Osteocyte (in vitro differentiated cells): ENCODE measurements at regions not wholly inside any gene's neighbourhood (a gene's known extent, or its start where the extent isn't known, plus 50 kb on each side); places are given as distances from the start of the nearest gene placed in this dataset.
"Not testable (repeated sequence)": the region's sequence is repeated elsewhere in the genome, so short reads cannot be mapped to it uniquely, and the experiment has no call there.

Experiments
- DNase-seq: peaks from one replicate; pipeline ENCODE4 v3.0.0; 2021; ENCODE audit warnings: mixed read lengths; ENCODE audit not compliant: unreplicated experiment; ENCODE audit errors: extremely low spot score
- H3K27ac Mint-ChIP-seq: one replicate; pipeline ENCODE4 v1.8.0; 2021; ENCODE audit warnings: mild to moderate bottlenecking, mixed read lengths; ENCODE audit not compliant: unreplicated experiment
- H3K27me3 Mint-ChIP-seq: one replicate; pipeline ENCODE4 v1.8.0; 2021; ENCODE audit warnings: mixed read lengths; ENCODE audit not compliant: unreplicated experiment
- H3K36me3 Mint-ChIP-seq: one replicate; pipeline ENCODE4 v1.8.0; 2021; ENCODE audit warnings: mixed read lengths; ENCODE audit not compliant: unreplicated experiment
- H3K4me1 Mint-ChIP-seq: one replicate; pipeline ENCODE4 v1.8.0; 2021; ENCODE audit warnings: mixed read lengths; ENCODE audit not compliant: unreplicated experiment
- H3K4me3 Mint-ChIP-seq: one replicate; pipeline ENCODE4 v1.8.0; 2021; ENCODE audit warnings: mild to moderate bottlenecking, moderate library complexity, mixed read lengths; ENCODE audit not compliant: unreplicated experiment
- H3K9me3 Mint-ChIP-seq: one replicate; pipeline ENCODE4 v1.8.0; 2021; ENCODE audit warnings: mixed read lengths; ENCODE audit not compliant: unreplicated experiment
- CTCF ChIP-seq: fragments of 200-600 bp; sonication (generic); IDR thresholded peaks from 2 replicates; pipeline ENCODE4 v1.5.0; 2021; ENCODE audit warnings: antibody characterized with exemption, mild to moderate bottlenecking, moderate library complexity

DNA sequence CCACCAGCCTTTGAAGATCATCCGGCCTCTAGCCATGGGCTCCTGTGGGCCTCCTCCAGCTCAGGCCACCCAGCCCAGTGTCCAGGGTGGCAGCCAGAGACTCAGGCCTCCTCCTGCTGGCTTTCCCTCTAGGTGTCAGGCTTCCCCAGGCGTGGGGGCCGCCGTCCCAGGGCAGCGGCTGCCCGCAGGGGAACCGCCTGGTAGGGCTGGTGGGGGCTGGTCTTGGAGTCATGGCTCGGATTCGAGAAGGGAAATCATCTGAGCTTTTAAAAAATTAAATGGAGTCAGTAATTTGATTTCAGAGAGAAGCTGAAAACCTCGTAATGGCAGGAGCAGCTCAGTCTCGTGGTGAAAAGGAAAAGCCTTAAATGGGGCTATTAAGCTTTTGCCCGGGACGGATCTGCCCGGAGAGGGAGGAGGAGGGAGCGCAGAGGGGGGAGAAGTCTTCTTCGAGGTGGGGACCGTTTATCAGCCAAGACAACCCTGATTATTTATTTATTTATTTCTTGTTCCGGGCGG is 66.4 kb upstream of the TARDBP start:
- no peak overlapping the region for H3K27ac Mint-ChIP-seq
- H3K9me3 Mint-ChIP-seq, result no peaks in the 10 kb centered on the region
- H3K4me1 Mint-ChIP-seq, result peaks cover 8% of the 10 kb centered on the region
- TF ChIP-seq CTCF, result no peak
- no peaks in the 10 kb centered on the region for H3K36me3 Mint-ChIP-seq
- peaks cover 16% of the 10 kb centered on the region for H3K27me3 Mint-ChIP-seq
- no peak overlapping the region for H3K4me3 Mint-ChIP-seq
- DNase-seq, result no peak

DNA sequence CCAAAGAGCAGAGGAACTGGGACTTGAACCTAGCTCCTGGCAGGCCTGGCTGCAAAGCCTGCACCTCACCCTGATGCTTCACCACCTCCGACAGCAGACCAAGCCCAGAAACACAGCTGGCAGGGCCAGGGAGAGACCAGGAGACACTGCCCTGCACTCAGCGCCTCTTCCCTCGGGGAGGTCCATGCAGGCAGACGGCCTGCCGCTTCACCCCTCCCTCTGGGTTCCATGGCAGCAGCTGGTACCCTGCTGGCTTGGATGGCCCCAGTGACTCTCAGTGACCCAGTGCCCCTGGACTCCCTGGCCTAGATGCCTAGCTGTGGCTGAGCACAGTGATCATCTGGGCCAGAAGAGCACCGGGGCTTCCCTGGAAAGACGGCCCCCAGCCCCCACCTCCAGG is 65.3 kb upstream of the TARDBP start:
- Mint-ChIP-seq H3K4me3 (no peak overlapping the region), H3K27me3 (peaks cover 24% of the 10 kb centered on the region), H3K27ac (no peak overlapping the region), H3K9me3 (no peaks in the 10 kb centered on the region), H3K36me3 (no peaks in the 10 kb centered on the region), H3K4me1 (peaks cover 8% of the 10 kb centered on the region)
- no peak for TF ChIP-seq CTCF
- DNase-seq, result no peak

GRCh38 chr1:10947691-10948462 is 64.6 kb upstream of the TARDBP start:
- H3K9me3 Mint-ChIP-seq, result no peaks in the 10 kb centered on the region
- no peak for TF ChIP-seq CTCF
- no peaks in the 10 kb centered on the region for H3K36me3 Mint-ChIP-seq
- H3K4me3 Mint-ChIP-seq, result no peak overlapping the region
- no peak for DNase-seq
- peaks cover 7% of the 10 kb centered on the region for H3K4me1 Mint-ChIP-seq
- H3K27ac Mint-ChIP-seq, result no peak overlapping the region
- peaks cover 31% of the 10 kb centered on the region for H3K27me3 Mint-ChIP-seq

- TF ChIP-seq CTCF, result no peak
- Mint-ChIP-seq H3K36me3 (no peaks in the 10 kb centered on the region), H3K27me3 (peaks cover 32% of the 10 kb centered on the region), H3K4me3 (no peak overlapping the region), H3K4me1 (peaks cover 7% of the 10 kb centered on the region), H3K27ac (no peak overlapping the region), H3K9me3 (no peaks in the 10 kb centered on the region)
- DNase-seq, result no peak
Observed at GRCh38 chr1:10948463-10948775, 64.0 kb upstream of the TARDBP start.

- Mint-ChIP-seq H3K9me3 (no peaks in the 10 kb centered on the region), H3K36me3 (no peaks in the 10 kb centered on the region), H3K4me1 (no peaks in the 10 kb centered on the region), H3K27ac (no peak overlapping the region), H3K4me3 (no peak overlapping the region), H3K27me3 (peaks cover 28% of the 10 kb centered on the region)
- TF ChIP-seq CTCF, result no peak
- no peak for DNase-seq
Observed at GRCh38 chr1:10950316-10951172, 61.9 kb upstream of the TARDBP start.

DNA sequence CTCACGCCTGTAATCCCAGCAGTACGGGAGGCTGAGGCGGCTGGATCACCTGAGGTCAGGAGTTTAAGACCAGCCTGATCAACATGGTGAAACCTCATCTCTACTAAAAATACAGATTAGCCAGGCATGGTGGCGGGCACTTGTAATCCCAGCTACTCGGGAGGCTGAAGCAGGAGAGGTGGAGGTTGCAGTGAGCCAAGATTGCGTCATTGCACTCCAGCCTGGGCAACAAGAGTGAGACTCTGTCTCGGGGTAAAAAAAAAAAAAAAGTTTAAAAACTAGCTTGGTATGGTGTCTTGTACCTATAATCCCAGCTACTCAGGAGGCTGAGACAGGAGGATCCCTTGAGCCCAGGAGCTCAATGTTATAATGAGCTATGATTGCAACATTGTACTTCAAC is 61.2 kb upstream of the TARDBP start:
- not testable (repeated sequence) for DNase-seq, H3K36me3 Mint-ChIP-seq
- peaks cover 27% of the 10 kb centered on the region for H3K27me3 Mint-ChIP-seq

More for the DNA sequence above, 61.2 kb upstream of the TARDBP start:
- not testable (repeated sequence) for H3K4me3 Mint-ChIP-seq, H3K9me3 Mint-ChIP-seq, H3K27ac Mint-ChIP-seq, H3K4me1 Mint-ChIP-seq
